ENCODE measurements at regions not wholly inside any gene's neighbourhood (a gene's known extent, or its start where the extent isn't known, plus 50 kb on each side); places are given as distances from the start of the nearest gene placed in this dataset.
"Not testable (repeated sequence)": the region's sequence is repeated elsewhere in the genome, so short reads cannot be mapped to it uniquely, and the experiment has no call there.

- not testable (repeated sequence) for DNase-seq (ENCODE audit: low read depth)
Observed at GRCh38 chr7:90070238-90070637, 84.0 kb upstream of the STEAP1 start.

DNA sequence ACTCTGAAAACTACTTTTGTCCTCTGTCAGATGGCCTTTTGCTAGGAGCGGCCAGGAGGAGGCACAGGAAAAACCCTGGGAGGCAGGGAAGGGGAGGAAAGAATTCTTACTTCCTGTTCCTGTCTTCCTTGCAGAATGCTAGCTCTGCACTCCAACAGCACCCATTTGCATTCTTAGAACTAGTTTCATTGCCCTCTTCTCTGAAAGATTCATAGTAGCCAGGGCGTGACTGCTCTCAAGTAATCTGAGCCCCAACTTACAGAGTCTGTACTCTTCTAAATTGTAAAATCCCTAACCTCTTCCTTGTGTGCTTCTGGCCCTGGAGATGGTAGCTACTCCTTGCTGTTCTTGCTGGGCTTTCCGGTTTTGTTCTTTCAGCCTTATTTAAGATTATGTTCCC is 75.3 kb upstream of the STEAP1 start:
- DNase-seq (ENCODE audit: low read depth), result no peak

DNA sequence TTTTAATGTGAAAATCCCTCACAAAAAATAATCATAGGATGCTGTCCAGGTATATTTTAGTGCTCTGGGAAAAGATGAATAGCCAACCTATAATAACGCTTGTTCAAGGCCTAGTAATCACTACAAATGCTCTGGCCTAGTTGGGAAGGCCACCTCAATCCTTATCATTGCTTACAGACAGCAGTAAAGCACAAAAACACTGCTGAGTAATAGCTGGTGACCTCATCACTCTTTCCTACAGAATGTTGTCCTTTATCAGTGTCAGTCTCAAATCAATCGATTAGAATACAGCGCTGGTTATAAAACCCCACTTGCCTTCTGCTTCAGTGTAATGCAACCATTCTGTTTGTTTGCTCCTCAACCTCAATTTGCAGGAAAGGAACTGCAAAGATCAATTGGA is 72.6 kb upstream of the STEAP1 start:
- no peak for DNase-seq (ENCODE audit: low read depth)

DNA sequence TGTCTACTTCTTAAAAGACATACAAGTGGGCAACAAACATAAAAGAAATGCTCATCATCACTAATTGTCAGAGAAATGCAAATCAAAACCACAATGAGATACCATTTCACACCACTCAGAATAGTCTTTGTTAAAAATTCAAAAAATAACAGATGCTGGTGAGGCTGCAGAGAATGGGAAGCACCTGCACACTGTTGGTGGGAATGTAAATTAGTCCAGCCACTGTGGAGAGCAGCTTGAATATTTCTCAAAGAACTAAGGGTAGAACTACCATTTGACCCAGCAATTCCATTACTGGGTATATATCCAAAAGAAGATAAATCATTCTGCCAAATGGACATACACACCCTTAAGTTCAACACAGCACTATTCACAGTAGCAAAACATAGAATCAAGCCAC is 61.8 kb upstream of the STEAP1 start:
- DNase-seq (ENCODE audit: low read depth), result no peak

GRCh38 chr7:90094030-90094429 is 60.2 kb upstream of the STEAP1 start:
- no peak for DNase-seq (ENCODE audit: low read depth)

Data from GM04503 (cell line).